ENCODE measurements at regions not wholly inside any gene's neighbourhood (a gene's known extent, or its start where the extent isn't known, plus 50 kb on each side); places are given as distances from the start of the nearest gene placed in this dataset.

DNA sequence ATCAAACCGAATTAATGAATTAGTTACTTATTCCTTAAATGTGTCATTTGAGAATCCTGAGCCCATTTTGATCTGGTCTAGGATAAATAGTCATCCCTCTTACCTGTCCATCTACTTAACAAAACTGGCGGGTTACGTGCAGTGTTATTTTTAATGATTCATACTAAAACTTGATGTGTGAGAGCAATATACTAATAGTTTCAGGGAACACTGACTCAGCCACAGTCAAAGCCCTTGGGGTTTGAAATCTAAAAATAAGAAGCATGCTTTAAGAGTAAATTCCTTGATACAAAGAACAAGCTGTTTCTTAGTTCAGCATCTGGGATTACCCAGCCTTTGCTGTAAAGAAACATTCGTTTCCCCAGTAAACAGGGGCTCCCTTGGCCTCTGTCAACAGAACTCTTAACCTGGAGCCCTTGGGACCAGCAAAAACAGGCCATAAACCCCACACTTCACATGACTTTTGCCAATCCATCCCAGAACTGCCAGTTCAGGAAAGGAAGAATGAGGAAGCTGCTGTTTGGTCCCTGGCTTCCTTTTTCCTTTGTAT, 370.6 kb upstream of the IGFBP3 start:
- Histone ChIP-seq H3K36me3 (no peaks in the 10 kb centered on the region), H3K4me3 (ENCODE audit: low read depth, low read length) (no peak overlapping the region), H3K27me3 (no peaks in the 10 kb centered on the region), H3K4me1 (peaks cover 20% of the 10 kb centered on the region), H3K9me3 (no peaks in the 10 kb centered on the region)
- no peak for DNase-seq
- TF ChIP-seq CTCF (IDR thresholded peaks at IDR 0.05; ENCODE audit: low read depth, low read length), result no peak

GRCh38 chr7:46291050-46291438, 370.0 kb upstream of the IGFBP3 start:
- Histone ChIP-seq H3K36me3 (no peaks in the 10 kb centered on the region), H3K4me3 (ENCODE audit: low read depth, low read length) (no peak overlapping the region), H3K4me1 (peaks cover 20% of the 10 kb centered on the region), H3K9me3 (no peaks in the 10 kb centered on the region), H3K27me3 (no peaks in the 10 kb centered on the region)
- TF ChIP-seq CTCF (IDR thresholded peaks at IDR 0.05; ENCODE audit: low read depth, low read length), result no peak
- DNase-seq, result peak; percentile 86

GRCh38 chr7:46290374-46291049, 369.4 kb upstream of the IGFBP3 start:
- no peak for TF ChIP-seq CTCF (IDR thresholded peaks at IDR 0.05; ENCODE audit: low read depth, low read length)

GRCh38 chr7:46288861-46289260, 367.8 kb upstream of the IGFBP3 start:
- DNase-seq, result no peak
- H3K9me3 ChIP-seq, result no peaks in the 10 kb centered on the region

More at GRCh38 chr7:46290374-46291049, 369.4 kb upstream of the IGFBP3 start:
- peak; percentile 16 for DNase-seq
- Histone ChIP-seq H3K4me3 (ENCODE audit: low read depth, low read length) (no peak overlapping the region), H3K9me3 (no peaks in the 10 kb centered on the region), H3K4me1 (peaks cover 20% of the 10 kb centered on the region), H3K36me3 (no peaks in the 10 kb centered on the region), H3K27me3 (no peaks in the 10 kb centered on the region)

DNA sequence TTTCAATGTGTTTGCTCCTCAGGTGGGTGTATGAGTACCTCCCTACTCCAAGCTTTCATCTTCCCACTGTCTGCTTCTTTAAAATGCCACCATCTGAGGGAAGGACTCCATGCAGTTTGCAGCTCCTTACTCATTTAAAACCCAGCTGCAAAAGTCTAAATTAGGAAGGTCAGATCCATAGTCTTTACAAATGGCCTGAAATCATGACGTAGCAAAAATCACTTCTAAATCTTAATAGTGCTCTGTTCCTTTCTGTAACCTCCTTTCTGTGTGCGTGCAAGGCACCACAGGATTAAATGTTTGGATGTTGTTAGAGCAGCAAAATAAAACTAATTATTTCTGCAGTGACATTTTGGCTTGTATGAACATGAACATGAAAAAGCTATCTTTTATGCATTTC, 366.9 kb upstream of the IGFBP3 start:
- H3K36me3 ChIP-seq, result no peaks in the 10 kb centered on the region
- no peaks in the 10 kb centered on the region for H3K27me3 ChIP-seq
- no peak for DNase-seq

More at GRCh38 chr7:46288861-46289260, 367.8 kb upstream of the IGFBP3 start:
- no peak for TF ChIP-seq CTCF (IDR thresholded peaks at IDR 0.05; ENCODE audit: low read depth, low read length)
- Histone ChIP-seq H3K36me3 (no peaks in the 10 kb centered on the region), H3K27me3 (no peaks in the 10 kb centered on the region), H3K4me3 (ENCODE audit: low read depth, low read length) (no peak overlapping the region), H3K4me1 (peaks cover 20% of the 10 kb centered on the region)

More for the DNA sequence above, 366.9 kb upstream of the IGFBP3 start:
- no peaks in the 10 kb centered on the region for H3K9me3 ChIP-seq
- peaks cover 20% of the 10 kb centered on the region for H3K4me1 ChIP-seq
- TF ChIP-seq CTCF (IDR thresholded peaks at IDR 0.05; ENCODE audit: low read depth, low read length), result no peak
- H3K4me3 ChIP-seq (ENCODE audit: low read depth, low read length), result no peak overlapping the region

All from BE2C (cell line).